Body of pancreas (tissue), 4 donors: ENCODE measurements at regions not wholly inside any gene's neighbourhood (a gene's known extent, or its start where the extent isn't known, plus 50 kb on each side); places are given as distances from the start of the nearest gene placed in this dataset.

Source experiments
- ATAC-seq: fragments of 150-250 bp; one replicate; pipeline ENCODE4 v1.9.1; 2016
- DNase-seq, 4 donors: peaks; one replicate each; pipeline ENCODE4 v3.0.0-alpha.2; 2019
- H3K27ac ChIP-seq, 4 donors: fragments of 200-600 bp; sonication (generic); 1 replicate in 3 of 4; 2 replicates in 1 of 4; pipeline versions ENCODE4 v1.5.1 to v1.6.1; 2016 to 2019; ENCODE audit warnings: mild to moderate bottlenecking in 1 of 4, mixed read lengths in 1 of 4, moderate library complexity in 1 of 4
- H3K27me3 ChIP-seq, 2 donors: fragments of 200-600 bp; sonication (generic); one replicate each; pipeline ENCODE4 v1.6.0; 2016; ENCODE audit warnings: mild to moderate bottlenecking in 1 of 2
- H3K36me3 ChIP-seq, 2 donors: fragments of 200-600 bp; sonication (generic); replicated peaks in 1 of 2; 2 replicates each; pipeline ENCODE4 v1.5.1; 2016; ENCODE audit warnings: low read depth in 2 of 2; ENCODE audit not compliant: insufficient read depth in 1 of 2
- H3K4me1 ChIP-seq: fragments of 200-600 bp; sonication (generic); one replicate; pipeline ENCODE4 v1.6.0; 2016
- H3K4me3 ChIP-seq, 2 donors: fragments of 200-600 bp; sonication (generic); 1 replicate in 1 of 2; 2 replicates in 1 of 2; pipeline ENCODE4 v1.5.1; 2016 to 2019
- H3K9me3 ChIP-seq, 3 donors: fragments of 200-600 bp; sonication (generic); 1 replicate in 2 of 3; 2 replicates in 1 of 3; pipeline ENCODE4 v1.5.1; 2016
- CTCF ChIP-seq, 7 experiments: fragments of 450-650 bp in 4 of 7; fragments of 200-600 bp in 3 of 7; sonication (generic) in 3 of 7; IDR thresholded peaks; one replicate each; pipeline ENCODE4 v1.5.1; 2016 to 2019; ENCODE audit warnings: antibody characterized with exemption in 7 of 7
- POLR2A ChIP-seq, 3 donors: fragments of 450-650 bp; IDR thresholded peaks; one replicate each; pipeline ENCODE4 v1.6.1; 2016; ENCODE audit warnings: antibody characterized with exemption in 3 of 3, mild to moderate bottlenecking in 2 of 3
- WGBS, 2 donors: methylation state at CpG; one replicate each; pipeline ENCODE4 v1.1.5; 2017; 5-methylcytosine and 5-hydroxymethylcytosine counted together
- intact Hi-C: fragments of 100-400 bp; cut with DNase I; formaldehyde crosslinking; loops from one replicate; pipeline ENCODE4 v1.15.1; 2023

- WGBS, 2 donors: 88 to 95% methylated on average over 1 of the region's 1 CpG
- no peak overlapping the region for H3K27ac ChIP-seq
- ATAC-seq (no peak), DNase-seq (no peak)
- no peak overlapping the region for H3K4me3 ChIP-seq
- TF ChIP-seq CTCF (IDR thresholded peaks at IDR 0.05) (no peak), POLR2A (IDR thresholded peaks at IDR 0.05) (no peak)
- intact Hi-C loops: no loop called here
- peaks cover 10% of the 10 kb centered on the region for H3K4me1 ChIP-seq
- H3K27me3 ChIP-seq: no peaks in the 10 kb centered on the region
- H3K9me3 ChIP-seq: no peaks in the 10 kb centered on the region
- no peaks in the 10 kb centered on the region for H3K36me3 ChIP-seq
Measured at GRCh38 chr2:62348700-62349099, 152.8 kb downstream of the B3GNT2 start.

DNA sequence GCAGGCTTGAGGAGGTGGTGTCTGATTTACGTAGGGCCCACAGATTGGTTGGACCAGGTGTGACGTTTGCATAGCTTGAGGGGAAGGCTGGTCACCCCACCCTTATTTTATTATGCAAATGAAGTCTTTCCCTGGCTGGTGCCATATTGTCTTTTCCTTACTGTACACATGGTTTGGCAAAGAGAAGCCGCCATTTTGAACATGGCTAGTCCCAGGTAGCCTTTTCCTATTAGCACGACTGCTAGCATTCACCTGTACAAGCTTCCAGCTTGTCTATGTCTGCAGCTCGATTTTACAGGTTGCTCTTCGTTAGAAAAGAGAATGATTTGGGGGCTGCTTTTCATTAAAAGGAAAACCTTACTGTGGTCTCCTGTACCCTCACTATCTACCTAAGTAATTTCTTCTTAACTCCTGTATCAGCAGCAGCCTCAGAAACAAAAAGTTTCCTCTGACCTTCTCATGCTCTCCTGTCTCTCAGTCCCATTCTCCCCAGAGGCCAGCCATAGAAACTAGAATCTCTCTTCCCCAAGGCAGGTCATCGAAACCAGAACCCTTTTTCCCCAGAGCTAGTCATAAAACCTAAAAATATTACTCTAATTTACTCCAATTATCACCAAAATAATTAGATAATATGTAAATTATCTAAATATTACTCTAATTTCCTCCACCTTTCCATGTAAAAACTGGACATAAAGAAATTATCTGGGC, 151.8 kb downstream of the B3GNT2 start:
- H3K36me3 ChIP-seq: no peaks in the 10 kb centered on the region
- H3K4me3 ChIP-seq: no peak overlapping the region
- WGBS, 2 donors: 88 to 92% methylated on average over 7 of the region's 7 CpGs
- no peak for TF ChIP-seq POLR2A (IDR thresholded peaks at IDR 0.05)
- TF ChIP-seq CTCF (IDR thresholded peaks at IDR 0.05): no peak
- no peaks in the 10 kb centered on the region for H3K27me3 ChIP-seq
- DNase-seq (no peak), ATAC-seq (no peak)
- H3K9me3 ChIP-seq: no peaks in the 10 kb centered on the region
- no peak overlapping the region for H3K27ac ChIP-seq
- peaks cover 15% of the 10 kb centered on the region for H3K4me1 ChIP-seq
- intact Hi-C loops: no loop called here

GRCh38 chr2:62344472-62344871, 148.6 kb downstream of the B3GNT2 start:
- H3K9me3 ChIP-seq: no peaks in the 10 kb centered on the region
- DNase-seq (peak in 2 of 4 donors; percentile 12 to 46), ATAC-seq (peak; percentile 55)
- peaks cover 15% of the 10 kb centered on the region for H3K4me1 ChIP-seq
- no peaks in the 10 kb centered on the region for H3K36me3 ChIP-seq
- H3K27me3 ChIP-seq: no peaks in the 10 kb centered on the region
- intact Hi-C loops: no loop called here
- no peak overlapping the region for H3K27ac ChIP-seq
- TF ChIP-seq CTCF (IDR thresholded peaks at IDR 0.05) (no peak), POLR2A (IDR thresholded peaks at IDR 0.05) (no peak)
- no peak overlapping the region for H3K4me3 ChIP-seq
- WGBS, 2 donors: 38 to 54% methylated on average over 5 of the region's 5 CpGs

DNA sequence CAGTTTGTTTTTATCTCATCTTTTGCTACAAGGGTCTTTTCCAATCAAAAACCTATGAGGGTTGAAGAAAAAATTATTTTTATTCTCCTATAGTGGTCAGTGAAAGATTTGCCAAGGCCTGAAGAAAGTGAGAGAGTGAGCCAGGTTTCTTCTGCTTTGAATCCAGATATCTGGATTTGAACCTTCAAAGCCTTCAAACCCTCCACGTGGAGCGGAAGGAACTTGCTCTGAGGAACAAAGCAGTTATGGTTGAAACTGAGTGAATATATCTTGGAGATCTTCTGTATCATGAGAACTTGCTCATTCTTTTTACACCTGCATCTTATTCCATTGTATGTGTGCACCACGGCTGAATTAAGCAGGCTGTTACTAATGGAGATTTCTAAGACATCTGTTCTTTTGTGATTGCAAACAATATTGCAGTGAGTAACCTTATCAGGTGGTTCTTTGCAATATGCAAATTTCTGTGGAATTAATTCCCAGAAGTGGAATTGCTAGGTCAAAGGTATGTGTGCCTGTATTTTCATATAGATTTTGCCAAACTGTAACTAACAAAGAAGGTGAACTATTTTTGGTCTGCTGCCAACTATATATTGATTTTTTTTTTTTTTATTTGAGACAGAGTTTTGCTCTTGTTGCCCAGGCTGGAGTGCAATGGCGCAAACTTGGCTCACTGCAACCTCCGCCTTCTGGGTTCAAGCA, 147.9 kb downstream of the B3GNT2 start:
- ATAC-seq (peak; percentile 56), DNase-seq (no peak)
- Histone ChIP-seq H3K27me3 (no peaks in the 10 kb centered on the region), H3K27ac (no peak overlapping the region), H3K4me1 (peaks cover 15% of the 10 kb centered on the region), H3K4me3 (no peak overlapping the region), H3K36me3 (no peaks in the 10 kb centered on the region), H3K9me3 (no peaks in the 10 kb centered on the region)
- 25 to 36% methylated on average over 5 of the region's 5 CpGs for WGBS, 2 donors
- intact Hi-C loops: no loop called here
- no peak for TF ChIP-seq POLR2A (IDR thresholded peaks at IDR 0.05)
- no peak for TF ChIP-seq CTCF (IDR thresholded peaks at IDR 0.05)

DNA sequence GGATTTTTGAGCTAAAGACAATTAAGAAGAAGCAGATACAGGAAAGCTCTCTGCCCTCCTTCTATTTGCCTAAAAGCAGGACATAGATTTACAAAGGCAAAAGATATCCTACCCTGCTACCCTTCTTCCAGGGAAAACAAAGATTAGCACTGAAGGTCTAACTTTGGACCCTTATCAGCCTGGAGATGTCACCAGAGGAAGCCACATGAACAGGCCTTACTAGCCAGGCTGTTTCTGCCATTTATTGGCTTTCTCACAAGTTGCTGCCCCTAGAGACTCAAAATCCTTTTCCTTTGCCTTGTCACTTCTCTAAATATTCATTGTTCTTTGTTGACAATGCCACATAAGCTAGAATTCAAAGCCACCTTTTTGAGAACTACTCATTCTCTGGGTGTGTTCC, 147.3 kb downstream of the B3GNT2 start:
- intact Hi-C loops: no loop called here

More for the DNA sequence above, 147.3 kb downstream of the B3GNT2 start:
- H3K27ac ChIP-seq: no peak overlapping the region
- no peak for ATAC-seq
- no peaks in the 10 kb centered on the region for H3K27me3 ChIP-seq
- peaks cover 15% of the 10 kb centered on the region for H3K4me1 ChIP-seq
- DNase-seq: no peak
- TF ChIP-seq CTCF (IDR thresholded peaks at IDR 0.05) (no peak), POLR2A (IDR thresholded peaks at IDR 0.05) (no peak)
- no peaks in the 10 kb centered on the region for H3K9me3 ChIP-seq
- H3K36me3 ChIP-seq: no peaks in the 10 kb centered on the region
- H3K4me3 ChIP-seq: no peak overlapping the region
